ENCODE measurements at regions not wholly inside any gene's neighbourhood (a gene's known extent, or its start where the extent isn't known, plus 50 kb on each side); places are given as distances from the start of the nearest gene placed in this dataset.
"Not testable (repeated sequence)": the region's sequence is repeated elsewhere in the genome, so short reads cannot be mapped to it uniquely, and the experiment has no call there.

DNA sequence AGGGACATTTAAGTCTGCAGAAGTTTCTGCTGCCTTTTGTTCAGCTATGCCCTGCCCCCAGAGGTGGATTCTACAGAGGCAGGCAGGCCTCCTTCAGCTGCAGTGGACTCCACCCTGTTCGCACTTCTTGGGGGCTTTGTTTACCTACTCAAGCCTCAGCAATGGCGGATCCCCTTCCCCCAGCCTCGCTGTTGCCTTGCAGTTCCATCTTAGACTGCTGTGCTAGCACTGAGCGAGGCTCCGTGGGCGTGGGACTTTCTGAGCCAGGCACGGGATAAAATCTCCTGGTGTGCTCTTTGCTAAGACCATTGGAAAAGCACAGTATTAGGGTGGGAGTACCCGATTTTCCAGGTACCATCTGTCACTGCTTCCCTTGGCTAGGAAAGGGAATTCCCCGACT lies 1475.8 kb upstream of the ADGRL3 start:
- not testable (repeated sequence) for TF ChIP-seq EZH2 (IDR thresholded peaks at IDR 0.05; ENCODE audit: low read length, unreplicated experiment)
- TF ChIP-seq, protein P1, sequence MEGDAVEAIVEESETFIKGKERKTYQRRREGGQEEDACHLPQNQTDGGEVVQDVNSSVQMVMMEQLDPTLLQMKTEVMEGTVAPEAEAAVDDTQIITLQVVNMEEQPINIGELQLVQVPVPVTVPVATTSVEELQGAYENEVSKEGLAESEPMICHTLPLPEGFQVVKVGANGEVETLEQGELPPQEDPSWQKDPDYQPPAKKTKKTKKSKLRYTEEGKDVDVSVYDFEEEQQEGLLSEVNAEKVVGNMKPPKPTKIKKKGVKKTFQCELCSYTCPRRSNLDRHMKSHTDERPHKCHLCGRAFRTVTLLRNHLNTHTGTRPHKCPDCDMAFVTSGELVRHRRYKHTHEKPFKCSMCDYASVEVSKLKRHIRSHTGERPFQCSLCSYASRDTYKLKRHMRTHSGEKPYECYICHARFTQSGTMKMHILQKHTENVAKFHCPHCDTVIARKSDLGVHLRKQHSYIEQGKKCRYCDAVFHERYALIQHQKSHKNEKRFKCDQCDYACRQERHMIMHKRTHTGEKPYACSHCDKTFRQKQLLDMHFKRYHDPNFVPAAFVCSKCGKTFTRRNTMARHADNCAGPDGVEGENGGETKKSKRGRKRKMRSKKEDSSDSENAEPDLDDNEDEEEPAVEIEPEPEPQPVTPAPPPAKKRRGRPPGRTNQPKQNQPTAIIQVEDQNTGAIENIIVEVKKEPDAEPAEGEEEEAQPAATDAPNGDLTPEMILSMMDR (conservative IDR thresholded peaks at IDR 0.05; ENCODE audit: low read depth, low read length): not testable (repeated sequence)

All from PC-3 (cell line).